ENCODE measurements at regions not wholly inside any gene's neighbourhood (a gene's known extent, or its start where the extent isn't known, plus 50 kb on each side); places are given as distances from the start of the nearest gene placed in this dataset.

GRCh38 chr9:107809871-107810460 is 320.4 kb upstream of the KLF4 start:
- dilution Hi-C loops (cut with HindIII; ENCODE audit: low sequenced_read_pairs, unreplicated experiment) = no loop called here
- no CpG with 5 or more reads among the region's 5 CpGs for WGBS, 2 experiments (ENCODE audit: extremely low coverage in 2 of 2, insufficient read length in 1 of 2)
- H2BK5ac ChIP-seq (ENCODE audit: low read depth, low read length, poor library complexity, severe bottlenecking) = no peak overlapping the region

More at GRCh38 chr9:107809871-107810460, 320.4 kb upstream of the KLF4 start:
- peak overlapping the region in 1 of 2 experiments; percentile 8; a peak in 1 of 4 replicates for H4K8ac ChIP-seq (ENCODE audit: low read depth in 2 of 2, low read length in 2 of 2)
- peak overlapping the region; percentile 3; the same call in 1 of the 2 replicates for H2BK20ac ChIP-seq (ENCODE audit: low read depth, low read length)
- DNase-seq = peak; percentile 68
- H2AK9ac ChIP-seq (replicated peaks; ENCODE audit: low read depth, low read length, poor library complexity) = no peak overlapping the region
- peak overlapping the region; percentile 18; the same call in 1 of the 2 replicates for H2BK120ac ChIP-seq (ENCODE audit: low read depth, low read length)
- H2AFZ ChIP-seq (replicated peaks; ENCODE audit: low read length, poor library complexity) = peak overlapping the region; percentile 45
- POLR2A ChIA-PET (ENCODE audit: unreplicated experiment) = no interaction called here
- no peaks in the 10 kb centered on the region for H3K27me3 ChIP-seq (ENCODE audit: control insufficient read depth, insufficient read depth, low read length)
- H3K27ac ChIP-seq (ENCODE audit: insufficient read depth, low read length) = no peak overlapping the region
- in situ Hi-C loops (cut with MboI; ENCODE audit: low sequenced_read_pairs) = no loop called here
- peaks cover 8% of the 10 kb centered on the region; the same call in 1 of the 2 replicates for H3K9me1 ChIP-seq (ENCODE audit: insufficient read depth, low read length)
- intact Hi-C loops (cut with micrococcal nuclease) = no loop called here
- TF ChIP-seq USF2 (IDR thresholded peaks at IDR 0.05; ENCODE audit: low read depth, low read length) = peak; percentile 63
- TF ChIP-seq CEBPB (IDR thresholded peaks at IDR 0.05; ENCODE audit: low read depth, low read length) = no peak
- peak overlapping the region; percentile 1; the same call in 1 of the 2 replicates for H3K4ac ChIP-seq (ENCODE audit: low read depth, low read length)
- no peaks in the 10 kb centered on the region for H3K36me3 ChIP-seq (ENCODE audit: control insufficient read depth, insufficient read depth, low read length)
- no peak overlapping the region for H3K23ac ChIP-seq (ENCODE audit: low read depth, low read length)
- H3K4me1 ChIP-seq (ENCODE audit: control insufficient read depth, insufficient read depth, low read length) = peaks cover 10% of the 10 kb centered on the region
- H3K56ac ChIP-seq (ENCODE audit: extremely low read depth, insufficient read depth, low read length) = no peak overlapping the region
- H2AK5ac ChIP-seq (ENCODE audit: low read depth, low read length) = peak overlapping the region; percentile 79
- CTCF ChIA-PET = no interaction called here
- no peak overlapping the region for H3K4me3 ChIP-seq (ENCODE audit: insufficient read depth, low read depth, low read length)
- no peak overlapping the region for H3K9ac ChIP-seq (ENCODE audit: low read depth, low read length)
- BruUV-seq (replicated peaks) = no TSS peak
- no peak overlapping the region for H3K18ac ChIP-seq (ENCODE audit: low read depth, low read length)
- no peak overlapping the region for H4K91ac ChIP-seq (ENCODE audit: insufficient read depth, low read depth, low read length)
- no peaks in the 10 kb centered on the region for H4K20me1 ChIP-seq (ENCODE audit: insufficient read depth, low read length)
- H3K14ac ChIP-seq (replicated peaks; ENCODE audit: low read depth, low read length) = peak overlapping the region; percentile 54; the same call in 1 of the 2 replicates
- H3K9me3 ChIP-seq (ENCODE audit: control insufficient read depth, insufficient read depth, low read length) = no peaks in the 10 kb centered on the region
- H3K4me2 ChIP-seq (ENCODE audit: low read depth, low read length) = no peak overlapping the region
- 0 out of 3 replicates have a peak overlapping the region, but pooled peaks have one; percentile 4 for H2BK15ac ChIP-seq (ENCODE audit: low read depth, low read length)
- H4K5ac ChIP-seq (ENCODE audit: low read depth, low read length) = no peak overlapping the region
- H3K79me1 ChIP-seq (ENCODE audit: low read depth in 1 of 2, low read length in 2 of 2) = no peaks in the 10 kb centered on the region
- ATAC-seq (ENCODE audit: low read depth) = peak; percentile 57
